Heart left ventricle (tissue), 13 donors: ENCODE measurements at regions not wholly inside any gene's neighbourhood (a gene's known extent, or its start where the extent isn't known, plus 50 kb on each side); places are given as distances from the start of the nearest gene placed in this dataset.

Source experiments
- CTCF ChIP-seq, 12 donors: fragments of 200-600 bp; sonication (generic) in 4 of 12; IDR thresholded peaks; one replicate each; pipeline versions ENCODE4 v1.5.0 to v1.8.0; 2018 to 2022; ENCODE audit warnings: antibody characterized with exemption in 12 of 12, mild to moderate bottlenecking in 5 of 12
- POLR2A ChIP-seq, 2 donors: fragments of 450-650 bp; IDR thresholded peaks; one replicate each; pipeline ENCODE4 v1.6.1; 2017; ENCODE audit warnings: antibody characterized with exemption in 2 of 2, mild to moderate bottlenecking in 2 of 2, moderate library complexity in 2 of 2
- donor health status: ischemic (EF 13 %, LVEDD 7.1; RV severe dilation, severe dysfunction).
- donor health status: DM: no; HTN: yes; CAD: no.
- donor health status: DM: no; HTN: no; CAD: no.
- donor health status: ischemic (EF 25% LVEDD 6.9; RV normal size, moderate dysfunction).
- donor health status: ischemic (EF 25% LVEDD 5.7; RV mildly dilated, moderate dysfunction).
- donor health status: ischemic (EF 35%, LVEDD 5.7; RV mildly dilated, moderate dysfunction).
- donor health status: nonischemic (EF 11% LVEDD 7.7; RV severe dilation, severe dysfunction).
- donor health status: DM: yes; HTN: yes; CAD: no.
- donor health status: PGD.
- donor health status: ischemic (EF 29% LVEDD 5.4; RV normal size, mild dysfunction).
- donor health status: nonischemic (EF 23%, LVEDD 6.1; RV moderate dilation, normal function).

DNA sequence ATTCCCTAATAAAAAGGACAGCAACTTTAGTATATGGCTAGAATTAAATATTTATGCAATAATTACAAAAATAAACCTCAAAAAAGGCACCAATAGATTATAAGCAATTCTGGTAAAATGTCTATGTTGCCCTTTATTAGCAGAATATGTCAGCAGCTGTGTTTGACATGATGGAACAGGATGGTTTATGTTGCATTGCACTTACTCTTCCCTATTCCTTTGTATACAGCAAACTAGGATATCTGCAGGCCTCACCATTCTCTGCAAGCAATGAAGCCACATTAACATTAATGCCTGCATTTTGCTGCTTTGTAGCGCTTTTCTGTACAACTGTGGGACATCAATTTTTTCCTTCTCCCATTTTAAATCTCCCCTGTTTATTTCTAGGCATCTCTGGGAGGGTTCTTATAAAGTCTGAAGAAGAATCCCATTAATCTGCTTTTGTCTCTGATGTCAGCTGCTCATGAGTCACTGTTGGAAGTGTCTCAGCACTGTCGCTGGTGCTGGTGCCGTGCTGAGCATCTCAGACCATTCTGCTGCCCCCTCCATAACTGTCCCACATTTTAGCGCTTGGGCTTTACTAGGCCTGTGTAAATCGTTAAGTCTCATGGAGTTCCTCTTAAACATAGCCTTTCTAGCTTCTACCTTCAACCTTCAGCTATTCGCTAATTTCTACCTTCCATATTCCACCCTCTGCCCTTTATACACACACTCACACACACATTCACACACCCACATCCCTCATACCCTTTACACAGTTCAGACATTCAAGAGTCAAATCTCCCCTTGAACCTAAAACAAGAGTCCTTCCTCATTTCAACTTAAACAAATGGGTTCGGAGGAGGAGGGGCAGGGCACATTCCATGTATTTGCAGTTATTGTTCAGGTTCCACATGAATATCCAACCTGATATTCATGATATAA is 64.4 kb upstream of the TRHDE start:
- no peak for TF ChIP-seq CTCF (IDR thresholded peaks at IDR 0.05)
- no peak for TF ChIP-seq POLR2A (IDR thresholded peaks at IDR 0.05)
